Activated T-cell treated with anti-CD3 and anti-CD28 coated beads, Interleukin-2, amount 50 U/mL, for 48 hours (primary cell): ENCODE measurements at regions not wholly inside any gene's neighbourhood (a gene's known extent, or its start where the extent isn't known, plus 50 kb on each side); places are given as distances from the start of the nearest gene placed in this dataset.

ENCODE experiments used
- DNase-seq, 2 experiments: peaks; one replicate each; pipeline ENCODE4 v3.0.0-alpha.2; 2020

GRCh38 chrX:22325096-22325495, 52.4 kb downstream of the CBLL2 start:
- DNase-seq = no peak

- DNase-seq = no peak
Measured at GRCh38 chrX:22329783-22330182, 57.1 kb downstream of the CBLL2 start.

GRCh38 chrX:22338740-22339139, 66.0 kb downstream of the CBLL2 start:
- no peak for DNase-seq

GRCh38 chrX:22339459-22339858, 66.7 kb downstream of the CBLL2 start:
- DNase-seq = no peak

GRCh38 chrX:22340022-22340616, 67.4 kb downstream of the CBLL2 start:
- DNase-seq = no peak

- DNase-seq = no peak
Measured at GRCh38 chrX:22343192-22343591, 70.5 kb downstream of the CBLL2 start.

- DNase-seq = no peak
Measured at GRCh38 chrX:22345884-22346283, 73.2 kb downstream of the CBLL2 start.

- no peak for DNase-seq
Measured at GRCh38 chrX:22347491-22347890, 74.8 kb downstream of the CBLL2 start.

GRCh38 chrX:22349116-22349515, 76.4 kb downstream of the CBLL2 start:
- no peak for DNase-seq

- no peak for DNase-seq
Measured at GRCh38 chrX:22351076-22351475, 78.4 kb downstream of the CBLL2 start.

- no peak for DNase-seq
Measured at GRCh38 chrX:22351966-22352365, 79.3 kb downstream of the CBLL2 start.

GRCh38 chrX:22357621-22358020, 84.9 kb downstream of the CBLL2 start:
- no peak for DNase-seq

- no peak for DNase-seq
Measured at GRCh38 chrX:22360129-22360528, 87.4 kb downstream of the CBLL2 start.

GRCh38 chrX:22365460-22365859, 92.7 kb downstream of the CBLL2 start:
- no peak for DNase-seq

- no peak for DNase-seq
Measured at GRCh38 chrX:22366166-22366702, 93.5 kb downstream of the CBLL2 start.

GRCh38 chrX:22366906-22367305, 94.2 kb downstream of the CBLL2 start:
- DNase-seq = no peak

GRCh38 chrX:22373094-22373493, 100.4 kb downstream of the CBLL2 start:
- no peak for DNase-seq

- DNase-seq = no peak
Measured at GRCh38 chrX:22373766-22374165, 101.1 kb downstream of the CBLL2 start.

- DNase-seq = no peak
Measured at GRCh38 chrX:22376369-22376768, 103.7 kb downstream of the CBLL2 start.

- DNase-seq = no peak
Measured at GRCh38 chrX:22378296-22378695, 105.6 kb downstream of the CBLL2 start.

GRCh38 chrX:22383988-22384387, 111.3 kb downstream of the CBLL2 start:
- DNase-seq = no peak

- DNase-seq = no peak
Measured at GRCh38 chrX:22389556-22390179, 117.0 kb downstream of the CBLL2 start.

- DNase-seq = no peak
Measured at GRCh38 chrX:22392133-22392948, 119.6 kb downstream of the CBLL2 start.

GRCh38 chrX:22395372-22395771, 122.7 kb downstream of the CBLL2 start:
- DNase-seq = no peak
